ENCODE measurements at regions not wholly inside any gene's neighbourhood (a gene's known extent, or its start where the extent isn't known, plus 50 kb on each side); places are given as distances from the start of the nearest gene placed in this dataset.

DNA sequence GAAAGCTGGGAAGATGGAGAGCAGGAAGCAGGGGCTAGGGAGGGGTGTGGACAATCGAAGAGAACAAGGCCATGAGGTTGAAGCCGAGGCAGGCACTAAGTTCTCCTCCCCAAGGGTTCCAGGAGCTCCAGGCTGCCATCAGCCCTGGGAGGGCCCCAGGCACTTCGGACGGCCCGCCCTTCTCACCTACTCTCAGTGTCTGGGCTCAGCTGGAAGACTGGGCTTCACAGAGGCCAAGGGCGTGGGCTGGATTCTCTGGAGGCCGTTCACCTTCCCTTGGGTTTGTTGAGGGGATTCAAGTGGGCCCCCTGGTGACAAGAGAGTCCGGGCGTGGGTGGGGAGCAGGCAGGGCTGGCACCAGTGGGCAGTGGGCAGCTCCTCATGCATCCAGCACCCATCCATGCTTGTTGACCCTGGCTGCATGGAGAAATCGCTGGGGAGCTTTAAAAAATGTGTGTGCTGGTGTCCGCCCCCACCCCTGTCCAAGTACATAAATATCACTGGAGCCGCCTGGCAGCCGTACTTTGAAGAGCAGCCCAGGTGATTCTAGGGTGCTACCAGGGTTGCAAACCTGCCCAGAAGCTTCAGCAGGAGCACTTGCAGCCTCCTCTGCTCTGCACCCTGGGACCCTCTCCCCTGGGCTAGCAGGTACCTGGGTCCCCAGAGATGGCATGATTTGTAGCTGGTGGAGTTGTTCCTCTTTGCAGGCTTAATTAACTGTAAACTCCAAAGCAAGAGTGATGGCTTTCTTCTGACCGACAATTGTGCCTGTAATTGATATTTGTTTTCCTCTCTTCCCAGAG, 74.3 kb downstream of the RTL6 start:
- no peak for DNase-seq

DNA sequence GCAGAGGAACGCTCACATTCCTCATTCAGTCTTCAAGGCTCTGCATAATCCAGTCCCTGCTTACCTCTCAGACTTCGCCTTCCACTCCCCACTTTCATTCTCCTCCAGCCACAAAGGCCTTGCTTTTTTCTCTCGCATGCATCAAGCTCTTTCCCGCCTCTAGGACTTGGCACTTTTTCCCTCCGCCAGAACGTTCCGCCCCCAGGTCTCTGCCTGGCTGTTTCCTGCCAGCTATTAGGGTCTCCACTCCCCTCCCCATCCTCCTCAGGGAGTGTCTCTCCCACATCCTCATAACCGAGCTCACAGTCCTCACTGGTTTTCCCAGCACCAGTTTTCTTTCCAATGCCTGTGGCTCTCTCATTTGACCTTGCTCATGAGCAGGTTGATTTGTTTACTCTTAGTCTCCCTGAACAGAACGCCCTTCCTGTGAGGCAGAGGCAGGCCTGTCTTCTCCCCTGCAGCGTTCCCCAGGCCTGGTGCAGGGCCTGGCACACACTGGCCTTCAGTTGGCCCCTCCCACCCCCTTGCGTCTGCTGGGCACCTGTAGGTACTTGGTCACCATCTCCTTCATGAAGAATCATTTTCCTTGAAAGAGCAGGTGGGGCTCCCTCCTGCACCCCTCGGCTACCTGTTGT, 75.2 kb downstream of the RTL6 start:
- DNase-seq = no peak

DNA sequence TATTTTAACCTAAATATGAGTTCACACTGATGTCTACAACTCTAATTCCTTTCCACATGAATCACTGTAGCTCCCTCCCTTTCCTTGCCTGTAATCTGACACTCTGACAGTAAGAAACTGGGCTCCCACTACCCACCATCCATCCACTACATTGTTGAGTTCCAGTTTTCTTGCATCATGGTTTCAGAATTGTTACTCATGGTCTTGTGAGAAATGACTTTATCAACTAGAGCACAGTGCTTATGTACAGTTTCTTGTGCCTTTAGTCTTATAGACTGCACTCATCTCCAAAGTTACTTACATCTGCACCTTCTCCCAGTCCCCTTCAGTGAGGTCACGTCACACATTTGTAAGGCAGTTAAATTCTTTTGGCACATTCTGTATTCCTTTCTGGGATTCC, 78.6 kb downstream of the RTL6 start:
- no peak for DNase-seq

DNA sequence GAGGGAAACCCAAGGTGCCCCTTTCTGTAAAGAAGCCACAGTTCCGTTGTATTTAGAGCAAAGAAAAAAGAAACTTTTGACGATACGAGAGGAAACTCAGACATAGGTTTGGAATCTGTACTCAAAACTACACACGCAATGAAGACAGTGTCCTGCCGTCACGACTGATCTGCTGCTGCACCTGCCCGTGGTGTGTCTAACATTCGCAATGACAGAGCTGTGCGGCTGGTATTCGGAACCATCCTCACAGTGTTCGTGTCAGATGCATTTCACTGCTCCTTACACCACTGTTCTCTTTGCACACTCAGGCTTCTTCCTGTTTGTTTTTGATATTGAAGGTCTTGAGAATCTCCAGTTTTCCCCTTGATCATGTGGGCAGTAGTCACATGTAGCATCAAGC, 84.8 kb downstream of the RTL6 start:
- DNase-seq = no peak

DNA sequence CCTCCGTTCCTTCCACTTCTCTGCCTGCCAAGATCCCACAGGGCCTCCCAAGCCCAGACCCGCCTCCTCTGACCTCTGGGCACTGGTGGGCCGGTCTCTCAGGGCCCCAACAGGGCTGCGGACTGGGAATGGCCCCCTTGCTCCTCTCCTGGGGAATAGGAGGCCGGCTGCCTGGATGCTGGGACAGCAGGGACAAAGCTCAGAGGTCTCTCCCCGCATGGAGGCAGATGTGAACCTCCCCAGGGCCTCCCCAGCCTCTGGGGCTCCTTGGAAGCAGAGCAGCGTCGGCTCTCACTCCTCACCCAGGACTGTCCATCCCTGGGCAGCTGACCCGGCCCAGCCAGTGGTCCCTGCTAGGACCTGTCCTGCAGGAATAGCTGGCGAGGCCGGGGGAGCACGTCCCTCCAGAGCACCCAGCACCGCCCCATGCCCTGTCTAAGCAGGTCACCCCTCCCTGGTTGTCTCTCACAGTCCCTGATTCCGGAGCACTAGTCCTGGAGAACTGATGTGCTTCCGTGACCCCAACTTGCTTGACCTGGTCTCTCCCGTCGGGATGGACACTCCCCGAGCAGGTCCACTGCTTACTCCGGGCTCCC, 85.8 kb downstream of the RTL6 start:
- no peak for DNase-seq

DNA sequence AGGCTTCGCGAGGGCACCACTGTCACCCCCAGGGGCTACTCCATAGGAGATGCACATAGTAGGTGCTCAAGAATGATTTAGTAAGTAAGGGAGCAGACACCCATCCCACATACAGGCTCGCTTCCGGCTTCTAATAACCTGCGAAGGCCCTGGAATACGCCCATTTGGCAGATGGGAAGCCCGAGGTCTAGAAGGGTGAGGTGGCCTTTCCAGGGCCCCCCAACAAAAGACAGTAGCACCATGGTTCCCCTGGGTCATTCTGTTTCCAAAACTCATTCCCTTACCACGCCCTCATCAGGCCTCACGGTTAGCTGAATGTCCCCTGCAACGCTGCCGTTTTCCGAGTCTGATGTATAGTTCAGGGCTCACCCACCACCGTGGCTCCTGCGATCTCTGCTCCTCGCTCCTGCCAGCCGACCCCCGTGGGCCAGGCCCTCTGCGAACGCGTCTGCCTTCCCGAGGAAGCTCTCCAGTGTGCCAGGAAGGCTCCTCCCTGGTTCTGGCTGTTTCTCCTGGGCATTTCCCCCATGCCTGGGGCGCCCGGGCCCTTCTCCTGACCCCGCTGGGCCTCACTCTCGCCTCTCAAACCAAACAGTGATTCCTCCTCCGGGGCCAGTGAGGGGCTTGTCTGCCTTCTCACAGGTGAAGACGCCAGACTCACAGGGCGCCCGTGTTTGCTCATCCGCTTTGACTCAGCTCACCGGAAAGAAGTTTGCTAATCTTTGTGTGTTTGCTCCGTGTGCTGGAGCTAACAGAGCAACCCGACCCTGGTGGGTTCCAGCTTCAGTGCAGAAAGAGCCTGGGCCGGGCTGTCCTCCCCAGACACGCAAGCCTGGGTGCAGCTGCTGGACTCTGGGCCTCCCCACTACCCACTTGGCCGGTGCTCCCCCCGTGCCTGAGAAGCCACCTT, 86.6 kb downstream of the RTL6 start:
- no peak for DNase-seq

DNA sequence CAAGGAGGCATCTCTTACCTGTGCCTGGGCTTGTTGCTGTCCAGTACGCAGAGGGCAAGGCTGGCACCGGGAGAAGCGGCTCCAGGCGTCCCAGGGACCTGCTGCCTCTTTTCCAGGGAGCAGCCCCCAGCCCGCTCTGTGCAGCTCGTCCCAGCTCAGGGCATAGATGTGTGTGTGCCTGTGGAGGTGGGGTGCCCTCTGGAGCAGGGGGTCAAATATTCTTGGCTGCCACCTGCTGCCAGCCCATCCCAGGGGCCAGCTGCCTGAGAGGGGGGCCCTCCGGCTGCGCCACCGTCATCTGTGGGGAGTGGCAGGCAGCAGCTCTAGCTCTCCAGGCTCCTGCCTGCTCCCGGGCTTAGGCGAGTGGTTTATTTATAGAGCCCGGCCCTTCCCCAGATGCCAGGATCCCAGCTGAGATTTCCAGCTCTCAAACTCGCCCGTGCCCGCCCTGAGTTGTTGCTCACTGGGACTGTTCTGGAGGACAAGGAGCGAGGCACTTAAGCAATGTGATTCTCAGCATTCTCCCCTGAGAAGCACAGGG, 87.5 kb downstream of the RTL6 start:
- no peak for DNase-seq

DNA sequence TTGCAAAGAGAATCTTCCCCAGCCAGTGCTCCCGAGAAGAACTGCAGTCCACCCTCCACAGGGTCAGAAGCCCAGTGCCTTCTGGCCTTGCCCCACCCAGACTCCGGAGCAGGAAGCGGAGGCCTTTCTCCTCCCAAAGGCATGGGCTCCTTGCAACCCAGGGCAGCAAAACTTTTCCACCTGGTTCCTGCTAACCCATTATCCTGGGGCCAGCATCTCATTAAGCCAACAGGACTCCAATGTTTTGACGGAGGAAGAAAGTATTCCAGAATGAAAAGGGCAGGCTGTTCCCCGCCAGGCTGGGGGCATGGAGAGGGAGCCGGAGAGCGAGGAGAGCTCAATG, 88.1 kb downstream of the RTL6 start:
- DNase-seq = no peak

DNA sequence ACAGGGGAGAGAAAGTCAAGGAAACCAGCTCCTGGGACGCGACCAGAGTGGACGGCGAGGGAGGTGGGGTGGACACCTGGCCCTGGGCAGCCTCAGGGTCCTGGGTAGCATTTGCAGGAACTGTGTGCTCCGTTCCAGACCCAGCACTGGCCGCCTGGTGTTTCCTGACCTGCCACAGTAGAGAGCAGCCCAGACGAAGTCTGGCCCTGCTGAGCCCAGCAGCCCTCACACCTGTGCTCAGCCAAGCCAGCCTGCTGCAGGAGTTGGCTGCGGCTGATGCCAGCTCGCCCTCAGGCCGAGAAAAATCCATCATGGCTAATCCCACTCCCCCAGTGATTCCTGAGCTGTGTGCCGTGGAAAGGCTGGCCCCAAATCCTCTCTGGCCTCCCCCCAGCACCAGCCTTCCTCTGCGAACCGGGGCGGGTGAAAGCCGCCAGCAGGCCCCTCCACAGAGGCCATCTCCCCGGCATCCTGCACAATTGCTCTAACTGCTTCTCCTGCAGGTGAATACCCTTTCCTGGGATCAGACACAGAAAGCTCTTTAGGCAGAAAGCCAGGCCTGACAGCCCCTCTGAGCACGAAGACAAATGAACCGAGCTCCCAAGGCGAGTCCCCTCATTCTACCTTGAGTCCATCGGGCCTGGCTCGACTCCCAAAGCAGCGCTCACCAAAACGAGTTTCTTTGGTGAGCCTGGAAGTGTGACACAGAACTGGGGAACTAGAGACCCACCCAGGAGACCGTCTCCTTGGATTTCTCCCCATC, 88.6 kb downstream of the RTL6 start:
- DNase-seq = no peak

DNA sequence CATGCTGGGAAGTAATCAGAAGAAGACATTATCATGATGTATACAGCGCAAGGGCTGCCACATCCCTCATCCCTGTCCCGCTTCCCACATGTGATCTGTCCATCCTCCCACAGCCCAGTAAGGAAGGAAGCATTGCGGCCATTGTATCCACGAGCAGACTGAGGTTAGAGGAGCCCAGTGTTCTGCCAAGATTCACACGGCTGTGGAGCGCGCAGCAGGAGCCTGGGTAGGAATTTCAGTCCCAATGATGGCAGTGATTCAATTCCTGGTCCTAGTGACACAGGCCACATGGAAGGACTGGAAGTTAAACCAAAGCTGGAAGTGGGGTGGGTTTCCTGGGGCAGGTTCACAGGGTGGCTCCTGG, 89.2 kb downstream of the RTL6 start:
- no peak for DNase-seq

DNA sequence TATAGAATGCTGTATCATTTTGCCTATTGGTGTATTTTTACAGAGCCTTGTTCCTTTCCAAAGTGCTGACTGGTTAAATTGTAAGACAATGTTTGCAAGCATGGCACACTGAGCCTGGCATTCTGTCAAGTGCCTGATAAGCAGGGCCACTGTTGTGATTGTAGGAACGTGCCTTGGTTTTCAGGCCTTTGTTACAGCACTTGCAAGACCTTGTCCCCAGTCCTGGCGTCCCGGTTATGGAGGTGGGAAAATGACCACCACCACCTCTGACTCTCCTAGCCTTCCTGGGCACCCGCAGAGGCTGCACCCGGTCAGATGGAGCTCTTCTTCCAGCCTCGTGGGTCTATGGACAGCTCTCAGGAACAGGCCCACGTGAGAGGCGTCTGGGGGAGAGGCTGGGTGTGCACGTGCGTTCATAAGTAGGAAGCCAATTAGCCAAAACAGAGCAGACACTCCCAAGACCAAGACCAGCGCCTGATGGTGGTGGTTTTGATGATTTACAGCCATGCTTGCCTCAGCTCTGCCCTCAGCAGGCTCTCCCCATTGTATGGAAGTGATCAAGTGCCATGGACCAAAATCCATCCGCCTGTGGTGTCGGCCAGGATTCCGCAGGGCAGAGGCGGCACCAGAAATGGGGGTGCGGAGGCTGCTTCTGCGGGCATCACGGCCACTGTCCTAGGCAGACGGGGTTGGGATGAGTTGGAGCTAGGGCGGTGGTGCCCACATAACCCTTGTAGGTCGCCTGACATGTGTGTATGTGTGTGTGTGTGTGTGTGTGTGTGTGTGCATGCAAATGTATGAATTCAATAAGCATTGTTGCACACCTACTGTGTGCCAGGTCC, 89.8 kb downstream of the RTL6 start:
- DNase-seq = no peak

DNA sequence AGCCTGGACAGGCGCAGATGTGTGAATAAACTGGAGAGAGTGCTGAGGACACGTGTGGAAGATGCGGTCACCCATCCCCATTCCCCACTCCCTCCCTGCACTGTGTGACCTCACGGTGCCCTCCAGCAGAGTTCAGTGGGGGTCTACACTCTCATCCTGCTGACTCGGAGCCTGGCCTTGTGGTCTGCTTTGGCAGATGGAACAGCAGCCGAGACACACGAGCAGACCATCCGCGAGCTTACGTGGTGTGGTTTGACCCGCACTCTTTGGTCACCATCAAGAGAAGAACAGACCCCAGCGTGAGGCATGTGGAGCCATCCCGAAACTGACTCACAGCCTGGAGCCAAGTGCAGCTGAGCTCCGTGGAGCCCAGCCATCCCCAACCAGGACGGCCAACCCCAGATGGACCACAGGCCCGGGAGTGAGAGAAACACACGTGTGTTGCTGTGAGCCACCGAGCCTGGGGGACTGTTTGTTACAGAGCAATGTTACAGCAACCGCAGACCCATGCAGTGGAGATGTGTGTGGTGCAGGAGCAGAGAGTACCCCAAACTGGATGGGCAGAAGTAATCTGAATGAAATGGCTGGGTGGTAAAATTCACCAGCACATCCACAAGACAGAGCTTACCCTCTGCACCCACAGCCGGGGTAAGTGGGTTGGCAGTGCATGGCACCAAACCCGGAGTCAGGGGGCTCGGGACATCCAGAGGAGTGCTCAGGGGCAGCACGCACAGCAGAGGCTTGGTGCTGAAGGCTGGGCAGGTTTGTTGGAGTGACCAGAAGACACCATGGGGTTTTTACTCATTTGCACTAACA, 90.7 kb downstream of the RTL6 start:
- DNase-seq = no peak

DNA sequence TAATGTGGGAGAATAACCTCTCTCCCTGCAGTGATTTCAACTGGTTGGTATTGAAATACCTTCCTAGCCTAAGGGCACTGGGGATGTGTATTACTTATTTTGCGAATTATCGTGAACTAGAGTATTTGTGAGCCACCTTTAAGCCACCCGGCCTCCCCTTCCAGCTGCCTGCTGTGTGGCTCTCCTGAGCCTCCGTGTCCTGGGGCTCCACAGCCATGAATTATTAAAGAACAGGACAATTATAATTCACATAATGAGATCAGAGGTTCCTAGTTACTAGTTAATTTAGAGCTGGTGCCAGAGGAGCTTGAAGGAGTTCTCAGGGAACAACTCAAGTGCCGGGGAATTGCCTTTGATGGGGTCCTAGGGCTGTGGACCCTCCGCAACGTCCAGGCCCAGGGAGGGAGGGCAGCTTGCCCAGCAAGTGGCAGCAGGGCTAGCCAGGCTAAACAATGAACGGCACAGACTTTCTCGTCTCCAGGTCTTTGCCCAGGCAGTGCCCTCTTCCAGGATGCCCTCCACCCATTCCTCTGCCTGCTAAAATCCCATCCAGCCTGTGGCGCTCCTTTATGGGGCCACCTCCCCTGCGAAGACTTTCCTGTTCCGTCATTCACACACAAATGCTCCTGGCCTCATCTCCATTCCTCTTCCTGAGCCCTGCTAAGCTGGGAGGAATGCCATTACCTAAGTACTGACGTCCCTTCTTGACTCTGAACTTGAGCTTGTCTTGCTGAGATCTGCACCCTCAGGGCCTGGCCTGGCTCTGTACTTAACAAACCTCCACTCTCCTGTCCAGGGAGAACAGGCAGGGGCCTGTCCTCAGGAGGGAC, 91.5 kb downstream of the RTL6 start:
- DNase-seq = no peak

DNA sequence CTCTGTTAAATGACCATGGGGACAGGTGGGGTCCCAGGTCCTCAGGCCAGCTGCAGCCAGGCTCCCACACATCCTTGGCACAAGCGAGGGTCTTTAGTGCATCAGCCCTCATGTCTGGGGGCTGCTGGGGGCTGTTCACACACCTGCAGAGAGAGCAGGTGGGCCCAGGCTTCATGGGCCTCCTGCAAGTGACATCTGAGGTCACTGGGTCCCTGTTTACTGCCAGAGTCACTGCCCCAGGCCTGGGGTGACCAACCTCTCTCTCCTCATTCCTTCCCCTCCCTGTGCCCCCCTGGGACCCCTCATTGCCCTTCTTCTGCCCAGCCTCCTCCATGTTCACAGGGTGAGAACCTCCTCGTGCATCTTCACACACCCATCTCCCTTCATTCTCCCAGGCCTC, 92.4 kb downstream of the RTL6 start:
- no peak for DNase-seq

DNA sequence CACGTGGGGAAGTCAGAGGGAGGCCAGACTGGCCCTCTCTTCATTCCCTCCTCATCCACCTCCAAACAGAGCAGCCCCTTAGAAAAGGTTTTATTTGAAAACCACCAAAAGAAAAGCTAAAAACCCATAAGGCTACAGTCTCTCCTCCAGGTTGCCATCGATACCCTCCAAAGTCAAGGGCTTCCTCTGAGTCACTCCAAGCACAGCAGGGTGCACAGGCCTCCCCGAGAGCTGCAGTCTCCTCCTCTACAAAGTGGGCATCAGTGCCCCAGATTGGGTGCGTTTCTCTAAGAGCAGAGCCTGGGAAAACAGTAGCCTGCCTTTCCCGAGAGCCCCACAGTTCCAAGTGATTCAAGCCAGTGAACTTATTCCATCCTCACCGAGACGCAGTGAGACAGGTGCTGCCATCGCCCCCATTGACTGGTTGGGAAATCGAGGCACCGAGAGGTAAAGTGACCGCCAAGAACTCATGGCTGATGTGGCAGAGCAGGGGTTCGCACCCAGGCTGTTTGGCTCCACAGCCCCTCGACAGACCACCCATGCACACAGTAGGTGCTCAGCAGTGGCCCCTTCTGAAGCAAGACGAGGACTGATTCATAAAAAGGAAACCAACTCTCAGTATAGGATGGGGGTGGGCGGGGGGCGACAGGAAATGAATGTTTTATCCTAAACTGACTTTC, 91.7 kb upstream of the SHISAL1 start:
- DNase-seq = no peak

DNA sequence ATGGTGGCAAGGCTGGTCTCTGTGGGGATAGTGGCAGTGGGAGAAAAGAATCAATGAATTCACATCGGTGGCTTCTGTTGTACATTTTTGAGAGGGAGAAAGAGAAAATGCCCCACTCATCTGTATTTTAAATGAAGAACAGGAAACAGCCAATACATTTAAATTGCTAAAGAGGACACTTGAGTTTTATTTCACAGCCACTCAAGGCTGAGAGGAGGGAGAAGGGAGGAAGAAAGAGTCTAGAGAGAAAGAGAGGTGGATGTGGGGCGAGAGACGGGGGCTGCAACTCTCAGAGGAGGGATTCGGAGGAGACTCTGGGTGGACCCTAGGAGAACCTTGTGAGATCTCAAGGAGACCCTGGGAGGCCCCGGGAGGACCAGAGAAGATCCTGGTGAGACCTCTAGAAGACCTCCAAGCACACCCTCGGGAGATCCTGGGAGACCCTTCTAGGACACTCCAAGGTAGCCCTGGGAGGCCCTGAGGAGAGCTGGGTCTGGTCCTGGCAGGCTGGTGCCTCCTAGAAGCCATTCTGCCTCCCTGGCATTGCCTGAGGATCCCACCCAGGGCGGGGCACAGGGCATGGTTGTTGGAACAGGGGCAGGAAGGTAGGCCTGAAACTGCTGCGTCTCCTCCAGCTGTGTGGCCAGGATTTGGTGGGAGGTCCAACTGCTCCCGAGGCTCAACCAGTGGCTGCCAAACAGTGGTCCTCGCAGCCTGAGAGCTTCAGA, 91.0 kb upstream of the SHISAL1 start:
- no peak for DNase-seq

DNA sequence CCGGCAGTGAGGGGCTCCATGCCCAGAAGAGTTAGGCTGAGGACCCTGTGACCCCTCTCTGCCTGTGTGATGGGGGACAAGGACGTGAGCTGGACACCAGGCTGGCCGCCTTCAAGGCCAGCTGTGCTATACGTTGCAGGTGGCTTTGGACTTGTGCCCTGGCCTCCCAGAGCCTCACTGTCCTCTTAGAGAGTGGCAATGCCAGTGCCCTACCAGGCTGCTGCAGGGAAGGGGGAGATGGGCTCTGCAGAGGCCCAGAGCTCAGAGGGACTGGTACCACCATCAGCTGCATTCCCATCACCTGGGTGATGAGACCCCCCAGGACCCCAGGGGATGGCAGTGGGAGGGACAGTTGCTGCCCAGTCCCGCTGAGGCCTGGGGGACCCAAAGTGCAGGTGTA, 90.4 kb upstream of the SHISAL1 start:
- no peak for DNase-seq

Measured in activated T-cell treated with anti-CD3 and anti-CD28 coated beads, Interleukin-2, amount 50 U/mL, for 48 hours (primary cell).